Keratinocyte (primary cell): ENCODE measurements at regions not wholly inside any gene's neighbourhood (a gene's known extent, or its start where the extent isn't known, plus 50 kb on each side); places are given as distances from the start of the nearest gene placed in this dataset.

Experiments
- DNase-seq: peaks from one replicate; pipeline ENCODE4 v3.0.0-alpha.2; 2011; ENCODE audit warnings: low read depth, missing footprints, low spot score
- FAIRE-seq: peaks from 2 replicates; lab custom pipeline; 2011; peaks lifted over from hg19 to GRCh38; lab: Jason Lieb, UNC
- H2AFZ ChIP-seq: 2 replicates; pipeline ENCODE4 v1.6.0; 2012; ENCODE audit warnings: low read length, control low read depth, inconsistent platforms; ENCODE audit not compliant: control insufficient read depth
- H3K27ac ChIP-seq: 2 replicates; pipeline ENCODE4 v1.5.1; 2011; ENCODE audit warnings: low read length; ENCODE audit not compliant: control insufficient read depth, insufficient read depth
- H3K27me3 ChIP-seq: 3 replicates; pipeline ENCODE4 v1.6.0; 2011; ENCODE audit warnings: low read length; ENCODE audit not compliant: control insufficient read depth, insufficient read depth; ENCODE audit errors: extremely low read depth
- H3K36me3 ChIP-seq, 2 experiments: 2 replicates in 1 of 2; 3 replicates in 1 of 2; pipeline ENCODE4 v1.5.1; 2011; ENCODE audit warnings: low read length in 2 of 2, mild to moderate bottlenecking in 1 of 2; ENCODE audit not compliant: control insufficient read depth in 2 of 2, insufficient read depth in 2 of 2; ENCODE audit errors: extremely low read depth in 1 of 2
- H3K4me1 ChIP-seq: 3 replicates; pipeline ENCODE4 v1.5.1; 2011; ENCODE audit warnings: low read length; ENCODE audit not compliant: control insufficient read depth, insufficient read depth; ENCODE audit errors: extremely low read depth
- H3K4me2 ChIP-seq: 3 replicates; pipeline ENCODE4 v1.6.0; 2011; ENCODE audit warnings: low read depth, low read length; ENCODE audit not compliant: control insufficient read depth, insufficient read depth; ENCODE audit errors: extremely low read depth
- H3K4me3 ChIP-seq, 3 experiments: fragments of 200-600 bp in 1 of 3; sonication (generic) in 1 of 3; 2 replicates in 2 of 3; 3 replicates in 1 of 3; pipeline ENCODE4 v1.5.1; 2011 to 2016; ENCODE audit warnings: low read length in 3 of 3, mild to moderate bottlenecking in 3 of 3, control low read depth in 2 of 3, inconsistent platforms in 1 of 3, low read depth in 1 of 3, mixed read lengths in 1 of 3, mixed run types in 1 of 3, moderate library complexity in 1 of 3; ENCODE audit not compliant: control insufficient read depth in 2 of 3, insufficient read depth in 2 of 3; ENCODE audit errors: extremely low read depth in 1 of 3
- H3K79me2 ChIP-seq: 2 replicates; pipeline ENCODE4 v1.6.0; 2012; ENCODE audit warnings: low read length; ENCODE audit not compliant: control insufficient read depth, insufficient read depth
- H3K9ac ChIP-seq: 3 replicates; pipeline ENCODE4 v1.6.0; 2011; ENCODE audit warnings: low read length; ENCODE audit not compliant: control insufficient read depth, insufficient read depth; ENCODE audit errors: extremely low read depth
- H3K9me1 ChIP-seq: 3 replicates; pipeline ENCODE4 v1.6.0; 2011; ENCODE audit warnings: low read length; ENCODE audit not compliant: control insufficient read depth, insufficient read depth; ENCODE audit errors: extremely low read depth
- H3K9me3 ChIP-seq: 2 replicates; pipeline ENCODE4 v1.5.1; 2012; ENCODE audit warnings: low read depth, low read length; ENCODE audit not compliant: control insufficient read depth
- H4K20me1 ChIP-seq: 3 replicates; pipeline ENCODE4 v1.6.0; 2011; ENCODE audit warnings: low read length; ENCODE audit not compliant: control insufficient read depth, insufficient read depth; ENCODE audit errors: extremely low read depth
- CTCF ChIP-seq, 3 experiments: IDR thresholded peaks in 1 of 3; conservative IDR thresholded peaks in 1 of 3; optimal IDR thresholded peaks in 1 of 3; 2 replicates in 2 of 3; 3 replicates in 1 of 3; pipeline versions ENCODE3 to v1.5.1; 2011; ENCODE audit warnings: low read length in 3 of 3, mild to moderate bottlenecking in 3 of 3, moderate library complexity in 2 of 3, control low read depth in 1 of 3, inconsistent platforms in 1 of 3; ENCODE audit not compliant: insufficient read depth in 2 of 3; ENCODE audit errors: extremely low read depth in 1 of 3
- EZH2 ChIP-seq: IDR thresholded peaks from one replicate; pipeline ENCODE4 v1.6.1; 2012; ENCODE audit warnings: inconsistent platforms, mild to moderate bottlenecking, low read length, moderate library complexity
- dilution Hi-C: fragments of 300-500 bp; cut with MboI; formaldehyde crosslinking; loops from one replicate; pipeline ENCODE4 v1.7.0; 2020; ENCODE audit warnings: low sequenced_read_pairs; ENCODE audit not compliant: extremely low pct_ligation_motif_present

DNA sequence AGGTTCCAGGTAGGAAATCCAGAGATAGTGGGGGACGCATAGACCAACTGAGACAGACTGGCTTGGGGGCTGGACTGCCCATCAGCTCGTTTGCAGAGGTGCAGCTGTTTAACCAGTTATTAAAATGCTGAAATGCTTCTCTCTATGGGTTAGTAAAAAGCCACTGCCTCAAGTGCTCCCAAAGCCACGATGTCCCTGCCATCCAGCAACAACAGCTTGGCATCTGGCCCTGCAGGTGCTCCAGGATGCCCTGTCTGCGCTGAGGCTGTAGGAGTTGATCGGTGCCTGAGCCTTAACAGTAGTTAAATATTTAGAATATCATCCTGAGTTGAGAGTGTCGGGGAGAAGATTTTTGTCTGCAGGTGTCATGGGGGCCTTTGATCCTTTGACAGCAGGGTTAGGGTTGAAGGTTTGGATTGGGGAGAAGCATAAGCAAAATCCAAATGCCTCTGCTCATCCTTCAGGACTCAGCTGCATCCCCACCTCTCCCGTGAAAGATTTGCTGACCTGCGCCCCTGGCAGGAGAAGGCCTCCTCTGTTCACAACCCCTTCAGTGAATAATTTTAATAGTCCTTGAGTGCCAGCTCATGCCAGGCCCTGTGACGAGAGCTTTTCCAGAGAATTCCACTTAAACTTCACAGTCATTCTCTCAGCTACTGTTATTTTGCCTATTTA, 127.3 kb upstream of the PWP1 start:
- H4K20me1 ChIP-seq, result no peaks in the 10 kb centered on the region
- H3K27ac ChIP-seq, result no peak overlapping the region
- H3K9me1 ChIP-seq, result no peaks in the 10 kb centered on the region
- dilution Hi-C loops, result no loop called here
- H3K36me3 ChIP-seq, result no peaks in the 10 kb centered on the region
- no peak overlapping the region for H3K9ac ChIP-seq
- H2AFZ ChIP-seq, result no peak overlapping the region
- TF ChIP-seq EZH2 (no peak), CTCF (optimal IDR thresholded peaks at IDR 0.05 in 1 of 3, IDR thresholded peaks at IDR 0.05 in 1 of 3, conservative IDR thresholded peaks at IDR 0.05 in 1 of 3; ENCODE audit: extremely low read depth in 1 of 3, insufficient read depth in 2 of 3, low read length in 3 of 3) (no peak)
- no peaks in the 10 kb centered on the region for H3K79me2 ChIP-seq
- H3K4me3 ChIP-seq, result no peak overlapping the region
- no peak for DNase-seq
- no peak overlapping the region for H3K4me2 ChIP-seq
- no peaks in the 10 kb centered on the region for H3K9me3 ChIP-seq
- no peaks in the 10 kb centered on the region for H3K27me3 ChIP-seq
- no peak for FAIRE-seq
- peaks cover 16% of the 10 kb centered on the region for H3K4me1 ChIP-seq

DNA sequence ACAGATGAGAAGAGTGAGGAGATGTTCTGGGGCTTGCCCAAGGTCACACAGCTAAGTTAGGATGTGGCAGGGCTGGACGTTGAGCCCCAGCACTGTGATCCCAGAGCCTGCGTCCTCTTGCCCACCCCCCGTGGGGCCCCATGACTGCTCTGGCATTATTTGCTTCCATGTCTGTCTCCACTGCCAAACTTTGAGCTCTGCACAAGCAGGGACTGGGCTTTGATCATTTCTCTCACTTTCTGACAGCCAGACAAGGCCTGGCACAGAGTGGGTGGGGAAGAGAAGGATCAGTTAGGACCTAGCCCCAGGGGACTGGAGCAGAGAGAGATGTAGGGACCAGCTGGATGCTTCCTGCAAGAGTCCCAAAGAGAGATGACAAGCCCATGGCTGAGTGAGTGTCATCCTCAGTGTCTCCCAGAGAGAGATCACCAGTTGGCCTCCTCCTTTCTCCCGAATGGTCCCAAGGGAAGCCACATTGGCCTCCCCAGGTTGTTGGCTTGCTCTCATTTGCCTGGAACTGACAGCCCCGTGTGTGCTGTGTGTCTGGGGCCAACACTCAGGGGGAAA, 126.7 kb upstream of the PWP1 start:
- Histone ChIP-seq H3K9ac (no peak overlapping the region), H3K79me2 (no peaks in the 10 kb centered on the region), H4K20me1 (no peaks in the 10 kb centered on the region), H3K36me3 (no peaks in the 10 kb centered on the region), H3K9me3 (no peaks in the 10 kb centered on the region), H3K4me3 (no peak overlapping the region), H3K9me1 (no peaks in the 10 kb centered on the region), H3K27me3 (no peaks in the 10 kb centered on the region), H3K4me2 (no peak overlapping the region), H2AFZ (no peak overlapping the region), H3K27ac (no peak overlapping the region), H3K4me1 (peaks cover 16% of the 10 kb centered on the region)
- FAIRE-seq, result no peak
- dilution Hi-C loops, result no loop called here
- no peak for DNase-seq
- TF ChIP-seq EZH2 (no peak), CTCF (optimal IDR thresholded peaks at IDR 0.05 in 1 of 3, IDR thresholded peaks at IDR 0.05 in 1 of 3, conservative IDR thresholded peaks at IDR 0.05 in 1 of 3; ENCODE audit: extremely low read depth in 1 of 3, insufficient read depth in 2 of 3, low read length in 3 of 3) (no peak)
